ENCODE measurements at regions not wholly inside any gene's neighbourhood (a gene's known extent, or its start where the extent isn't known, plus 50 kb on each side); places are given as distances from the start of the nearest gene placed in this dataset.

GRCh38 chr18:8974696-8975095 lies 127.8 kb upstream of the NDUFV2 start:
- no TSS peak for BruUV-seq (replicated peaks)
- FAIRE-seq (no peak), ATAC-seq (no peak), DNase-seq (ENCODE audit: extremely low read depth in 1 of 4, low spot score in 3 of 4) (no peak)
- Histone ChIP-seq H3K9ac (ENCODE audit: insufficient read depth in 1 of 2, low read depth in 2 of 2, low read length in 2 of 2) (no peak overlapping the region), H3K4me2 (ENCODE audit: insufficient read depth, low read length) (no peak overlapping the region), H3K27ac (ENCODE audit: extremely low read depth, low read depth, low read length) (no peak overlapping the region), H2AFZ (ENCODE audit: low read depth, low read length) (no peak overlapping the region), H3K79me2 (ENCODE audit: control insufficient read depth, insufficient read depth, low read length) (no peaks in the 10 kb centered on the region), H3K9me3 (replicated peaks; ENCODE audit: control insufficient read depth, insufficient read depth, low read depth, low read length) (no peaks in the 10 kb centered on the region), H3K27me3 (ENCODE audit: control insufficient read depth in 2 of 2, insufficient read depth in 2 of 2, low read length in 2 of 2) (no peaks in the 10 kb centered on the region), H3K4me3 (no peak overlapping the region), H4K20me1 (replicated peaks; ENCODE audit: control insufficient read depth, insufficient read depth, low read length) (no peaks in the 10 kb centered on the region), H3K9me1 (ENCODE audit: control insufficient read depth, insufficient read depth, low read length) (no peaks in the 10 kb centered on the region), H3K36me3 (ENCODE audit: control insufficient read depth, insufficient read depth, low read length) (no peaks in the 10 kb centered on the region), H3K4me1 (replicated peaks in 1 of 2; ENCODE audit: control insufficient read depth in 2 of 2, insufficient read depth in 2 of 2, low read length in 2 of 2) (peaks cover 11 to 17% of the 10 kb centered on the region in 2 experiments; a peak in 4 of 5 replicates)
- ChIA-PET POLR2A (no interaction called here), CTCF (ENCODE audit: low intra/inter-chr PET ratio) (no interaction called here)
- TF ChIP-seq FOXP1 (CRISPR knock-in tag; IDR thresholded peaks at IDR 0.05), result no peak
- no peak for TF ChIP-seq ZNF384 (IDR thresholded peaks at IDR 0.05; ENCODE audit: low read depth, low read length)
- no peak for TF ChIP-seq PURB (CRISPR knock-in tag; IDR thresholded peaks at IDR 0.05; ENCODE audit: low read depth)
- TF ChIP-seq NEUROD1 (IDR thresholded peaks at IDR 0.05; ENCODE audit: borderline replicate concordance, low read depth, low read length, partially characterized antibody), result no peak
- no peak for TF ChIP-seq KHSRP (IDR thresholded peaks at IDR 0.05)
- TF ChIP-seq BRD9 (IDR thresholded peaks at IDR 0.05; ENCODE audit: low read depth, partially characterized antibody), result no peak
- no peak for TF ChIP-seq CHD2 (IDR thresholded peaks at IDR 0.05; ENCODE audit: low read depth, low read length)
- TF ChIP-seq PHB (CRISPR knock-in tag; IDR thresholded peaks at IDR 0.05), result no peak
- no peak for TF ChIP-seq PRMT5 (CRISPR knock-in tag; IDR thresholded peaks at IDR 0.05)
- TF ChIP-seq E2F5 (CRISPR knock-in tag; IDR thresholded peaks at IDR 0.05), result no peak
- intact Hi-C loops (cut with micrococcal nuclease) (no loop called here), in situ Hi-C loops (cut with MboI) (no loop called here)
- 30% methylated on average over 2 of the region's 2 CpGs for WGBS (ENCODE audit: insufficient coverage, low coverage, missing lambda C conversion rate)

Data from K562 (cell line).